GM21526 (cell line): ENCODE measurements at regions not wholly inside any gene's neighbourhood (a gene's known extent, or its start where the extent isn't known, plus 50 kb on each side); places are given as distances from the start of the nearest gene placed in this dataset.

ENCODE experiments used
- ATAC-seq: cut with Tn5 transposase; IDR thresholded peaks from one replicate; pipeline ENCODE4 v1.9.1; 2021; ENCODE audit warnings: moderate library complexity; ENCODE audit not compliant: unreplicated experiment, low FRiP score

GRCh38 chr17:77907497-77908461 is 50.7 kb upstream of the TNRC6C start:
- no peak for ATAC-seq

GRCh38 chr17:77908501-77908900 is 50.0 kb upstream of the TNRC6C start:
- no peak for ATAC-seq
